Epithelial cell of proximal tubule (primary cell): ENCODE measurements at regions not wholly inside any gene's neighbourhood (a gene's known extent, or its start where the extent isn't known, plus 50 kb on each side); places are given as distances from the start of the nearest gene placed in this dataset.

ENCODE experiments used
- DNase-seq: peaks from one replicate; pipeline ENCODE4 v3.0.0-alpha.2; 2011; ENCODE audit warnings: low read depth
- H3K4me3 ChIP-seq: 2 replicates; pipeline ENCODE4 v1.5.1; 2011; ENCODE audit warnings: low read depth, mild to moderate bottlenecking, low read length
- CTCF ChIP-seq: conservative IDR thresholded peaks from 2 replicates; pipeline ENCODE4 v1.5.1; 2012; ENCODE audit warnings: low read depth, mild to moderate bottlenecking, low read length

- H3K4me3 ChIP-seq = peak overlapping the region; percentile 37
- no peak for TF ChIP-seq CTCF
- DNase-seq = peak; percentile 73
Observed at GRCh38 chr3:11096266-11097139, 57.8 kb upstream of the HRH1 start.

GRCh38 chr3:11099306-11099705 lies 55.0 kb upstream of the HRH1 start:
- DNase-seq = no peak
- no peak overlapping the region for H3K4me3 ChIP-seq
- no peak for TF ChIP-seq CTCF
